ENCODE measurements at regions not wholly inside any gene's neighbourhood (a gene's known extent, or its start where the extent isn't known, plus 50 kb on each side); places are given as distances from the start of the nearest gene placed in this dataset.

DNA sequence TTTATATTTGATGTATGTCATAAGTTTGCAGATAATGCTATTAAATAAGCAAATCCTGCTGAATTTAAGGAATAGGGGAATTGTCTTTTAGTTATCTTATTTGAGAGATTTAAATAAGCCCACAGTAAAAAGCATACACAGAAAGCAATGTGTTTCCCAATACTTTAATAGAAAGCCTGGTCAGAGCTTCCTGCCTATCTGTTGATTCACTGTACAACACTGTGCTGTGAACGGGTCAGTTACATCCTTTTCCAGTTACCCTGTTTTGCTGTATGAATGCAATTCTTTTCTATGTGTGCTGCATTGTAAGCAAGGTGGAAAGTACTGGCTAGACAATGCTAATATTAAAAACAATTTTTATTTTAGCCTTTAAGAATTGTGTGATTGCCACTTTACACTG, 81.2 kb downstream of the ANKRD7 start:
- CTCF ChIA-PET: no interaction called here
- POLR2A ChIA-PET (ENCODE audit: unreplicated experiment): no interaction called here
- intact Hi-C loops (cut with micrococcal nuclease): no loop called here

More for the DNA sequence above, 81.2 kb downstream of the ANKRD7 start:
- ATAC-seq (ENCODE audit: low read depth): no peak
- H3K79me1 ChIP-seq (ENCODE audit: low read depth in 1 of 2, low read length in 2 of 2): no peaks in the 10 kb centered on the region
- in situ Hi-C loops (cut with MboI; ENCODE audit: low sequenced_read_pairs): no loop called here
- no peaks in the 10 kb centered on the region for H3K4me1 ChIP-seq (ENCODE audit: control insufficient read depth, insufficient read depth, low read length)
- no peaks in the 10 kb centered on the region for H3K36me3 ChIP-seq (ENCODE audit: control insufficient read depth, insufficient read depth, low read length)
- no peak overlapping the region for H4K8ac ChIP-seq (ENCODE audit: low read depth in 2 of 2, low read length in 2 of 2)
- DNase-seq: no peak
- no peak overlapping the region for H3K9ac ChIP-seq (ENCODE audit: low read depth, low read length)
- no peak overlapping the region for H2BK5ac ChIP-seq (ENCODE audit: low read depth, low read length, poor library complexity, severe bottlenecking)
- no peaks in the 10 kb centered on the region for H4K20me1 ChIP-seq (ENCODE audit: insufficient read depth, low read length)
- H2AFZ ChIP-seq (replicated peaks; ENCODE audit: low read length, poor library complexity): no peak overlapping the region
- H4K91ac ChIP-seq (ENCODE audit: insufficient read depth, low read depth, low read length): no peak overlapping the region
- no TSS peak for BruUV-seq (replicated peaks)
- H2BK120ac ChIP-seq (ENCODE audit: low read depth, low read length): no peak overlapping the region
- H3K9me1 ChIP-seq (ENCODE audit: insufficient read depth, low read length): no peaks in the 10 kb centered on the region
- no peak overlapping the region for H3K4ac ChIP-seq (ENCODE audit: low read depth, low read length)
- H2AK9ac ChIP-seq (replicated peaks; ENCODE audit: low read depth, low read length, poor library complexity): no peak overlapping the region
- H2AK5ac ChIP-seq (ENCODE audit: low read depth, low read length): no peak overlapping the region
- no peak for TF ChIP-seq RAD21 (IDR thresholded peaks at IDR 0.05; ENCODE audit: low read length)
- no peak for TF ChIP-seq NFE2L2 (IDR thresholded peaks at IDR 0.05; ENCODE audit: low read depth, low read length)
- TF ChIP-seq, protein P1, sequence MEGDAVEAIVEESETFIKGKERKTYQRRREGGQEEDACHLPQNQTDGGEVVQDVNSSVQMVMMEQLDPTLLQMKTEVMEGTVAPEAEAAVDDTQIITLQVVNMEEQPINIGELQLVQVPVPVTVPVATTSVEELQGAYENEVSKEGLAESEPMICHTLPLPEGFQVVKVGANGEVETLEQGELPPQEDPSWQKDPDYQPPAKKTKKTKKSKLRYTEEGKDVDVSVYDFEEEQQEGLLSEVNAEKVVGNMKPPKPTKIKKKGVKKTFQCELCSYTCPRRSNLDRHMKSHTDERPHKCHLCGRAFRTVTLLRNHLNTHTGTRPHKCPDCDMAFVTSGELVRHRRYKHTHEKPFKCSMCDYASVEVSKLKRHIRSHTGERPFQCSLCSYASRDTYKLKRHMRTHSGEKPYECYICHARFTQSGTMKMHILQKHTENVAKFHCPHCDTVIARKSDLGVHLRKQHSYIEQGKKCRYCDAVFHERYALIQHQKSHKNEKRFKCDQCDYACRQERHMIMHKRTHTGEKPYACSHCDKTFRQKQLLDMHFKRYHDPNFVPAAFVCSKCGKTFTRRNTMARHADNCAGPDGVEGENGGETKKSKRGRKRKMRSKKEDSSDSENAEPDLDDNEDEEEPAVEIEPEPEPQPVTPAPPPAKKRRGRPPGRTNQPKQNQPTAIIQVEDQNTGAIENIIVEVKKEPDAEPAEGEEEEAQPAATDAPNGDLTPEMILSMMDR (conservative IDR thresholded peaks at IDR 0.05; ENCODE audit: low read depth, low read length): no peak
- TF ChIP-seq RCOR1 (IDR thresholded peaks at IDR 0.05; ENCODE audit: insufficient replicate concordance, low read length): no peak
- no peak for TF ChIP-seq MXI1 (IDR thresholded peaks at IDR 0.05; ENCODE audit: borderline replicate concordance, low read depth, low read length)
- TF ChIP-seq FOS (IDR thresholded peaks at IDR 0.05; ENCODE audit: low read depth, low read length): no peak
- TF ChIP-seq MAFK (IDR thresholded peaks at IDR 0.05; ENCODE audit: low read depth, low read length): no peak
- TF ChIP-seq CHD1 (IDR thresholded peaks at IDR 0.05; ENCODE audit: low read depth, low read length): no peak
- TF ChIP-seq, protein P2, sequence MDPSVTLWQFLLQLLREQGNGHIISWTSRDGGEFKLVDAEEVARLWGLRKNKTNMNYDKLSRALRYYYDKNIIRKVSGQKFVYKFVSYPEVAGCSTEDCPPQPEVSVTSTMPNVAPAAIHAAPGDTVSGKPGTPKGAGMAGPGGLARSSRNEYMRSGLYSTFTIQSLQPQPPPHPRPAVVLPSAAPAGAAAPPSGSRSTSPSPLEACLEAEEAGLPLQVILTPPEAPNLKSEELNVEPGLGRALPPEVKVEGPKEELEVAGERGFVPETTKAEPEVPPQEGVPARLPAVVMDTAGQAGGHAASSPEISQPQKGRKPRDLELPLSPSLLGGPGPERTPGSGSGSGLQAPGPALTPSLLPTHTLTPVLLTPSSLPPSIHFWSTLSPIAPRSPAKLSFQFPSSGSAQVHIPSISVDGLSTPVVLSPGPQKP (IDR thresholded peaks at IDR 0.05; ENCODE audit: borderline replicate concordance, low read depth, low read length): no peak
- no peak for TF ChIP-seq SMC3 (IDR thresholded peaks at IDR 0.05; ENCODE audit: low read depth, low read length)
- TF ChIP-seq MAZ (IDR thresholded peaks at IDR 0.05; ENCODE audit: borderline replicate concordance, low read depth, low read length): no peak
- no peak for TF ChIP-seq BHLHE40 (IDR thresholded peaks at IDR 0.05; ENCODE audit: low read depth, low read length)
- TF ChIP-seq, protein P3, sequence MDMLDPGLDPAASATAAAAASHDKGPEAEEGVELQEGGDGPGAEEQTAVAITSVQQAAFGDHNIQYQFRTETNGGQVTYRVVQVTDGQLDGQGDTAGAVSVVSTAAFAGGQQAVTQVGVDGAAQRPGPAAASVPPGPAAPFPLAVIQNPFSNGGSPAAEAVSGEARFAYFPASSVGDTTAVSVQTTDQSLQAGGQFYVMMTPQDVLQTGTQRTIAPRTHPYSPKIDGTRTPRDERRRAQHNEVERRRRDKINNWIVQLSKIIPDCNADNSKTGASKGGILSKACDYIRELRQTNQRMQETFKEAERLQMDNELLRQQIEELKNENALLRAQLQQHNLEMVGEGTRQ (IDR thresholded peaks at IDR 0.05; ENCODE audit: low read depth, low read length): no peak
- TF ChIP-seq RFX5 (IDR thresholded peaks at IDR 0.05; ENCODE audit: low read depth, low read length): no peak
- TF ChIP-seq POLR2A (IDR thresholded peaks at IDR 0.05; ENCODE audit: low read depth, low read length): no peak
- TF ChIP-seq CEBPB (IDR thresholded peaks at IDR 0.05; ENCODE audit: low read depth, low read length): no peak
- H3K56ac ChIP-seq (ENCODE audit: extremely low read depth, insufficient read depth, low read length): no peak overlapping the region
- no peak overlapping the region for H3K18ac ChIP-seq (ENCODE audit: low read depth, low read length)
- no peak overlapping the region for H4K5ac ChIP-seq (ENCODE audit: low read depth, low read length)
- no peaks in the 10 kb centered on the region for H3K27me3 ChIP-seq (ENCODE audit: control insufficient read depth, insufficient read depth, low read length)
- no peak overlapping the region for H3K4me2 ChIP-seq (ENCODE audit: low read depth, low read length)
- H2BK20ac ChIP-seq (ENCODE audit: low read depth, low read length): no peak overlapping the region
- no peak overlapping the region for H3K4me3 ChIP-seq (ENCODE audit: insufficient read depth, low read depth, low read length)
- H3K27ac ChIP-seq (ENCODE audit: insufficient read depth, low read length): no peak overlapping the region
- H2BK15ac ChIP-seq (ENCODE audit: low read depth, low read length): no peak overlapping the region
- no CpG with 5 or more reads among the region's 1 CpG for WGBS, 2 experiments (ENCODE audit: extremely low coverage in 2 of 2, insufficient read length in 1 of 2)
- no peak overlapping the region for H3K14ac ChIP-seq (replicated peaks; ENCODE audit: low read depth, low read length)
- H3K9me3 ChIP-seq (ENCODE audit: control insufficient read depth, insufficient read depth, low read length): peaks cover 4% of the 10 kb centered on the region; the same call in 1 of the 2 replicates
- dilution Hi-C loops (cut with HindIII; ENCODE audit: low sequenced_read_pairs, unreplicated experiment): no loop called here
- H3K23ac ChIP-seq (ENCODE audit: low read depth, low read length): no peak overlapping the region

All from IMR-90 (cell line).